Left ventricle myocardium superior (tissue), 1 donor: ENCODE measurements at regions not wholly inside any gene's neighbourhood (a gene's known extent, or its start where the extent isn't known, plus 50 kb on each side); places are given as distances from the start of the nearest gene placed in this dataset.

Source experiments
- ATAC-seq: fragments of 200-7000 bp; cut with Tn5 transposase; one replicate; pipeline ENCODE4 v1.9.1; 2020; ENCODE audit warnings: mild to moderate bottlenecking, moderate library complexity
- DNase-seq: peaks from one replicate; pipeline ENCODE4 v3.0.0-alpha.2; 2020
- intact Hi-C: fragments of 100-400 bp; cut with micrococcal nuclease; formaldehyde crosslinking; loops from one replicate; pipeline ENCODE4 v1.11.0; 2022
- donor health status: DM: no; HTN: yes; CAD: no; lungs with severe emphysema.

GRCh38 chr3:73757536-73757935, 132.8 kb upstream of the PDZRN3 start:
- no peak for ATAC-seq
- intact Hi-C loops: no loop called here
- DNase-seq: no peak

GRCh38 chr3:73753985-73754384, 129.2 kb upstream of the PDZRN3 start:
- DNase-seq: no peak
- intact Hi-C loops: no loop called here
- no peak for ATAC-seq

- DNase-seq (no peak), ATAC-seq (no peak)
- intact Hi-C loops: no loop called here
These were observed 127.6 kb upstream of the PDZRN3 start for GRCh38 chr3:73752338-73752737.

- ATAC-seq (no peak), DNase-seq (no peak)
- intact Hi-C loops: no loop called here
These were observed 121.9 kb upstream of the PDZRN3 start for GRCh38 chr3:73746623-73747022.

- DNase-seq (no peak), ATAC-seq (peak; percentile 66)
- intact Hi-C loops: no loop called here
These were observed 120.9 kb upstream of the PDZRN3 start for GRCh38 chr3:73745526-73746191.

GRCh38 chr3:73743551-73743950, 118.8 kb upstream of the PDZRN3 start:
- ATAC-seq (no peak), DNase-seq (no peak)
- intact Hi-C loops: no loop called here

GRCh38 chr3:73739791-73740453, 115.2 kb upstream of the PDZRN3 start:
- ATAC-seq (no peak), DNase-seq (no peak)
- intact Hi-C loops: no loop called here

GRCh38 chr3:73738711-73739110, 114.0 kb upstream of the PDZRN3 start:
- ATAC-seq (no peak), DNase-seq (no peak)
- intact Hi-C loops: no loop called here

GRCh38 chr3:73734211-73735089, 109.7 kb upstream of the PDZRN3 start:
- DNase-seq (no peak), ATAC-seq (no peak)
- intact Hi-C loops: no loop called here

GRCh38 chr3:73733746-73734145, 109.0 kb upstream of the PDZRN3 start:
- ATAC-seq (peak; percentile 57), DNase-seq (no peak)
- intact Hi-C loops: no loop called here

GRCh38 chr3:73729969-73730440, 105.3 kb upstream of the PDZRN3 start:
- peak; percentile 63 for ATAC-seq
- DNase-seq: peak; percentile 59
- intact Hi-C loops: no loop called here

- no peak for ATAC-seq
- no peak for DNase-seq
- intact Hi-C loops: no loop called here
These were observed 103.1 kb upstream of the PDZRN3 start for GRCh38 chr3:73727854-73728253.

GRCh38 chr3:73727117-73727821, 102.5 kb upstream of the PDZRN3 start:
- intact Hi-C loops: no loop called here
- DNase-seq (no peak), ATAC-seq (peak; percentile 76)

GRCh38 chr3:73723596-73723995, 98.9 kb upstream of the PDZRN3 start:
- ATAC-seq (no peak), DNase-seq (no peak)
- intact Hi-C loops: no loop called here

GRCh38 chr3:73719861-73720260, 95.1 kb upstream of the PDZRN3 start:
- no peak for ATAC-seq
- DNase-seq: peak; percentile 37
- intact Hi-C loops: no loop called here

- ATAC-seq: no peak
- DNase-seq: no peak
- intact Hi-C loops: no loop called here
These were observed 94.7 kb upstream of the PDZRN3 start for GRCh38 chr3:73719413-73719851.

GRCh38 chr3:73718326-73719110, 93.8 kb upstream of the PDZRN3 start:
- no peak for ATAC-seq

GRCh38 chr3:73716418-73716817, 91.7 kb upstream of the PDZRN3 start:
- ATAC-seq: no peak
- no peak for DNase-seq
- intact Hi-C loops: no loop called here

More at GRCh38 chr3:73718326-73719110, 93.8 kb upstream of the PDZRN3 start:
- DNase-seq: no peak
- intact Hi-C loops: no loop called here

GRCh38 chr3:73710340-73710739, 85.6 kb upstream of the PDZRN3 start:
- DNase-seq (no peak), ATAC-seq (no peak)
- intact Hi-C loops: no loop called here
